ENCODE measurements at regions not wholly inside any gene's neighbourhood (a gene's known extent, or its start where the extent isn't known, plus 50 kb on each side); places are given as distances from the start of the nearest gene placed in this dataset.

GRCh38 chr9:13750639-13751038 is 471.1 kb upstream of the MPDZ start:
- WGBS, 5 donors, result 92 to 99% (median 94%) methylated on average over 3 of the region's 3 CpGs
- intact Hi-C loops (cut with DNase I; ENCODE audit: low total_unique reads), result no loop called here
- Histone ChIP-seq H3K27me3 (no peaks in the 10 kb centered on the region), H3K27ac (no peak overlapping the region), H3K9me3 (no peaks in the 10 kb centered on the region), H3K4me1 (no peaks in the 10 kb centered on the region), H3K36me3 (no peaks in the 10 kb centered on the region), H3K4me3 (no peak overlapping the region)
- TF ChIP-seq POLR2A (IDR thresholded peaks at IDR 0.05), result no peak
- no peak for TF ChIP-seq EP300 (IDR thresholded peaks at IDR 0.05)
- no peak for DNase-seq

GRCh38 chr9:13750061-13750460 is 470.6 kb upstream of the MPDZ start:
- Histone ChIP-seq H3K4me3 (no peak overlapping the region), H3K27ac (no peak overlapping the region), H3K27me3 (no peaks in the 10 kb centered on the region), H3K4me1 (no peaks in the 10 kb centered on the region), H3K36me3 (no peaks in the 10 kb centered on the region), H3K9me3 (no peaks in the 10 kb centered on the region)
- no peak for DNase-seq
- TF ChIP-seq POLR2A (IDR thresholded peaks at IDR 0.05) (no peak), POLR2AphosphoS5 (IDR thresholded peaks at IDR 0.05) (no peak), EP300 (IDR thresholded peaks at IDR 0.05) (no peak), CTCF (IDR thresholded peaks at IDR 0.05) (no peak)
- intact Hi-C loops (cut with DNase I; ENCODE audit: low total_unique reads), result no loop called here
- 84 to 94% (median 88%) methylated on average over 4 of the region's 4 CpGs for WGBS, 5 donors

GRCh38 chr9:13746876-13747275 is 467.4 kb upstream of the MPDZ start:
- intact Hi-C loops (cut with DNase I; ENCODE audit: low total_unique reads), result no loop called here
- H3K4me1 ChIP-seq, result no peaks in the 10 kb centered on the region
- no peaks in the 10 kb centered on the region for H3K36me3 ChIP-seq
- no peaks in the 10 kb centered on the region for H3K27me3 ChIP-seq
- no peak for DNase-seq
- H3K4me3 ChIP-seq, result no peak overlapping the region
- 51 to 72% (median 56%) methylated on average over 1 of the region's 1 CpG for WGBS, 5 donors
- no peak overlapping the region for H3K27ac ChIP-seq
- no peaks in the 10 kb centered on the region for H3K9me3 ChIP-seq
- TF ChIP-seq CTCF (IDR thresholded peaks at IDR 0.05) (no peak), POLR2A (IDR thresholded peaks at IDR 0.05) (no peak), POLR2AphosphoS5 (IDR thresholded peaks at IDR 0.05) (no peak), EP300 (IDR thresholded peaks at IDR 0.05) (no peak)

- Histone ChIP-seq H3K4me1 (no peaks in the 10 kb centered on the region), H3K4me3 (no peak overlapping the region), H3K9me3 (no peaks in the 10 kb centered on the region), H3K27me3 (no peaks in the 10 kb centered on the region), H3K27ac (no peak overlapping the region), H3K36me3 (no peaks in the 10 kb centered on the region)
- WGBS, 5 donors, result 73 to 80% (median 75%) methylated on average over 16 of the region's 16 CpGs
- intact Hi-C loops (cut with DNase I; ENCODE audit: low total_unique reads), result no loop called here
- TF ChIP-seq POLR2AphosphoS5 (IDR thresholded peaks at IDR 0.05) (no peak), CTCF (IDR thresholded peaks at IDR 0.05) (no peak), POLR2A (IDR thresholded peaks at IDR 0.05) (no peak), EP300 (IDR thresholded peaks at IDR 0.05) (no peak)
- no peak for DNase-seq
Observed at GRCh38 chr9:13744261-13744901, 464.9 kb upstream of the MPDZ start.

- H3K4me3 ChIP-seq, result no peak overlapping the region
- TF ChIP-seq POLR2A (IDR thresholded peaks at IDR 0.05) (no peak), CTCF (IDR thresholded peaks at IDR 0.05) (no peak), POLR2AphosphoS5 (IDR thresholded peaks at IDR 0.05) (no peak), EP300 (IDR thresholded peaks at IDR 0.05) (no peak)
- no peak for DNase-seq
- intact Hi-C loops (cut with DNase I; ENCODE audit: low total_unique reads), result no loop called here
- H3K4me1 ChIP-seq, result no peaks in the 10 kb centered on the region
- no peaks in the 10 kb centered on the region for H3K9me3 ChIP-seq
- H3K36me3 ChIP-seq, result no peaks in the 10 kb centered on the region
- H3K27ac ChIP-seq, result no peak overlapping the region
- H3K27me3 ChIP-seq, result no peaks in the 10 kb centered on the region
Observed at GRCh38 chr9:13737885-13738284, 458.4 kb upstream of the MPDZ start.

All from stomach (tissue), 8 donors.